ENCODE measurements at regions not wholly inside any gene's neighbourhood (a gene's known extent, or its start where the extent isn't known, plus 50 kb on each side); places are given as distances from the start of the nearest gene placed in this dataset.

DNA sequence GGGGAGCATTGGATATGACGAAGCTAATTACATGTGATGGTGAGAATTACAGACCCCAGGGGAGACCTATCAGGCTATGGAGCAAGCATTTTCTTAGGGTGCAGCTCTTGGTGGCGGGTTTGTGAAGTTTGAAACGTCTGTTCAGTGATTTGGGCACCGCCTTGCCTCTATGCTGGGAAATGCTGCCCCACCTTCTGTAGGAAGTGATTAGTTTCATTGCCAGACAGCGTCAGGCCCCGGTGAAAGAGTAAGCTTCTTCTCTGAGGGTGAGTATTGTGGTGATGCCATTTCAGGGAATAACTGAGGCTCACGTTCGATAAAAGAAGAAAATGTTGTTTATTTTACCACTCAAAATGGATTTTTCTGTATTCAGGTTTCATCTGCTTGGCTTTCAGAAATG lies 186.2 kb upstream of the CDH2 start:
- no peak overlapping the region for H2BK12ac ChIP-seq (ENCODE audit: insufficient read length, low read depth, low read length)
- no peaks in the 10 kb centered on the region for H3K79me2 ChIP-seq (ENCODE audit: insufficient read depth, low read length)
- H3K27ac ChIP-seq (ENCODE audit: insufficient read length, low read depth, low read length) = no peak overlapping the region
- no peak overlapping the region for H2BK5ac ChIP-seq (ENCODE audit: insufficient read length, low read length)
- H3K9me3 ChIP-seq (ENCODE audit: control insufficient read depth, low read depth, low read length) = no peaks in the 10 kb centered on the region
- no peak for DNase-seq
- no peak overlapping the region for H2BK15ac ChIP-seq (ENCODE audit: low read depth, low read length)
- H3K27me3 ChIP-seq (ENCODE audit: insufficient read depth, low read length) = no peaks in the 10 kb centered on the region
- no peak overlapping the region for H2AK5ac ChIP-seq (ENCODE audit: insufficient read length, low read length)
- Mint-ChIP-seq H3K9me3 (peaks cover 0 to 6% of the 10 kb centered on the region in 2 experiments; a peak in 1 of 5 replicates), H3K27me3 (ENCODE audit: low read depth) (no peaks in the 10 kb centered on the region), H3K4me3 (no peak overlapping the region), H3K4me1 (no peaks in the 10 kb centered on the region; a peak in 1 of 4 replicates), H3K27ac (no peak overlapping the region), H3K36me3 (ENCODE audit: insufficient read depth in 1 of 3, low read depth in 3 of 3) (no peaks in the 10 kb centered on the region)
- TF ChIP-seq, protein P1, sequence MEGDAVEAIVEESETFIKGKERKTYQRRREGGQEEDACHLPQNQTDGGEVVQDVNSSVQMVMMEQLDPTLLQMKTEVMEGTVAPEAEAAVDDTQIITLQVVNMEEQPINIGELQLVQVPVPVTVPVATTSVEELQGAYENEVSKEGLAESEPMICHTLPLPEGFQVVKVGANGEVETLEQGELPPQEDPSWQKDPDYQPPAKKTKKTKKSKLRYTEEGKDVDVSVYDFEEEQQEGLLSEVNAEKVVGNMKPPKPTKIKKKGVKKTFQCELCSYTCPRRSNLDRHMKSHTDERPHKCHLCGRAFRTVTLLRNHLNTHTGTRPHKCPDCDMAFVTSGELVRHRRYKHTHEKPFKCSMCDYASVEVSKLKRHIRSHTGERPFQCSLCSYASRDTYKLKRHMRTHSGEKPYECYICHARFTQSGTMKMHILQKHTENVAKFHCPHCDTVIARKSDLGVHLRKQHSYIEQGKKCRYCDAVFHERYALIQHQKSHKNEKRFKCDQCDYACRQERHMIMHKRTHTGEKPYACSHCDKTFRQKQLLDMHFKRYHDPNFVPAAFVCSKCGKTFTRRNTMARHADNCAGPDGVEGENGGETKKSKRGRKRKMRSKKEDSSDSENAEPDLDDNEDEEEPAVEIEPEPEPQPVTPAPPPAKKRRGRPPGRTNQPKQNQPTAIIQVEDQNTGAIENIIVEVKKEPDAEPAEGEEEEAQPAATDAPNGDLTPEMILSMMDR (conservative IDR thresholded peaks at IDR 0.05) = no peak
- H2BK20ac ChIP-seq (ENCODE audit: low read depth, low read length, poor library complexity, severe bottlenecking) = no peak overlapping the region
- no peak overlapping the region for H4K8ac ChIP-seq (replicated peaks; ENCODE audit: insufficient read length, low read depth, low read length)
- no peak overlapping the region for H3K4ac ChIP-seq (ENCODE audit: low read depth, low read length)
- H4K5ac ChIP-seq (ENCODE audit: insufficient read length, low read depth, low read length) = no peak overlapping the region
- no peak overlapping the region for H3K23ac ChIP-seq (ENCODE audit: insufficient read length, low read depth, low read length)
- H3K79me1 ChIP-seq (ENCODE audit: insufficient read depth, low read depth, low read length, poor library complexity, severe bottlenecking) = no peaks in the 10 kb centered on the region
- no peaks in the 10 kb centered on the region for H3K4me1 ChIP-seq (ENCODE audit: insufficient read depth, low read length)
- H4K91ac ChIP-seq (ENCODE audit: insufficient read length, low read depth, low read length) = no peak overlapping the region
- no peak overlapping the region for H3K56ac ChIP-seq (ENCODE audit: insufficient read length, low read depth, low read length)
- WGBS (ENCODE audit: extremely low coverage, insufficient read length, low lambda C conversion rate) = no CpG with 5 or more reads among the region's 8 CpGs
- H3K14ac ChIP-seq (ENCODE audit: insufficient read depth, low read length) = no peak overlapping the region
- no peak overlapping the region for H3T11ph ChIP-seq (ENCODE audit: low read length)
- H2AFZ ChIP-seq (ENCODE audit: low read length) = no peak overlapping the region
- no peaks in the 10 kb centered on the region for H3K23me2 ChIP-seq (ENCODE audit: insufficient read length, low read depth, low read length, poor library complexity, severe bottlenecking)
- no peak overlapping the region for H3K18ac ChIP-seq (ENCODE audit: insufficient read length, low read depth, low read length)
- H2BK120ac ChIP-seq (ENCODE audit: low read depth, low read length, poor library complexity, severe bottlenecking) = no peak overlapping the region
- no peaks in the 10 kb centered on the region for H4K20me1 ChIP-seq (ENCODE audit: control insufficient read depth, insufficient read depth, insufficient read length)
- H3K9ac ChIP-seq (ENCODE audit: extremely low read depth, insufficient read length, low read length) = no peak overlapping the region
- H3K4me2 ChIP-seq (ENCODE audit: insufficient read depth, insufficient read length, low read length) = no peak overlapping the region
